GM19035 (cell line): ENCODE measurements at regions not wholly inside any gene's neighbourhood (a gene's known extent, or its start where the extent isn't known, plus 50 kb on each side); places are given as distances from the start of the nearest gene placed in this dataset.
"Not testable (repeated sequence)": the region's sequence is repeated elsewhere in the genome, so short reads cannot be mapped to it uniquely, and the experiment has no call there.

ENCODE experiments used
- ATAC-seq: cut with Tn5 transposase; IDR thresholded peaks from one replicate; pipeline ENCODE4 v1.9.1; 2021; ENCODE audit not compliant: unreplicated experiment

GRCh38 chrY:6685783-6686389, 224.6 kb upstream of the TBL1Y start:
- peak; percentile 93 for ATAC-seq

- ATAC-seq: peak; percentile 96
Measured at GRCh38 chrY:6701558-6702161, 208.8 kb upstream of the TBL1Y start.

GRCh38 chrY:6721443-6721842, 189.1 kb upstream of the TBL1Y start:
- ATAC-seq: not testable (repeated sequence)

DNA sequence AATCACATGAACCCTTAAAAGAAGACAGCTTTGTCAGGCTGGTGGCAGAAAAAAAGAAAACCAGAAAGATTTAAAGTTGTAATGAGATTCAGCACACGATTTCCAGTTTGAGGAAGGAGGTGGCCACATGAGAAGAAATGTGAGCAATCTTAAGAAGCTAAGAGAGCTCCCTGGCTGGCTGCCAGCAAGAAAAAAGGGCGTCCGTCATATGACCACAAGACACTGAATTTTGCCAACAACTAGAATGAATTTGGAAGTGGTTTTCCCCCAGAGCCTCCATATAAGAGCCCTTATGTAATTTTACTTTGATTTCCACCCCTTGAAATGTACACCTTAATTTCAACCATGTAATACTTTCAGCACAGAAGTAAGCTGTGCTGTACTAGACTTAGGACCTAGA, 163.3 kb upstream of the TBL1Y start:
- not testable (repeated sequence) for ATAC-seq

DNA sequence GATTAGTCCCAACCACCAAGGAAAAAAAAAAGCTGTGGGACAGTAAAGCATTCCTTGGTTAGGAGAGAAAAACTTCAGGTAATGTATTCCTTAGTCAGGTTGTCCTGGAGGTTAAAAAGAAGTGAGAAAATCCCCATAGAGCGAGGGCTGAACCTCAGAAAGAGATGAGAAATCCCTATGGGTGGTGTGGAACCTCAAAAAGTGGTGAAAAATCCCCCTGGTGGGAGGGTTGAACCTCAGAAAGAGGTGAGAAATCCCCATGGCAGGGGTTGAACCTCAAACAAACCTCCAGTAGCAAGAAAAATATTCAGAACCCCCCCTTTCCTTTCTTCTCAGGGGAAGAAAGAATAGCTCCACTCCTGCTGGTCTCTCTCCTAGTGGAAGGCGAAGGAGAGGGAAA, 128.2 kb upstream of the TBL1Y start:
- peak; percentile 52 for ATAC-seq

DNA sequence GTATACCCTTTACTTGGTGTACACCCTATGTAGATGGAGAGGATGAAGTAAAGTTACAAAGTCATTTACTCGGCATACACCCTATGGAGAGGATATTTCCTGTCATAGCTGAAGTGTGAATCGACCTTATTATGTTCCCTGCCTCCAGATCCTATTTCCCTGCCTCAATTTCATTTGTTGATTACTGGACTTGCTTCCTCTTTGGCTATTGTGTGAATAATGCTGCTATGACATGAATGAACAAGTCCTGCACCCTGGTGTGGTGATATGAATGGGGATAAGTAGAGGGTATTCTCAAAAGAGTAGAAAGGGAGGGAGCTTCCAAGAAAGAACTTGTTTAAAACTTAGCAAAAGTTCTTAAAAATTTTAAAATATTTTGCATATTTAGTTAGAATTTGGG, 123.5 kb upstream of the TBL1Y start:
- ATAC-seq: no peak

DNA sequence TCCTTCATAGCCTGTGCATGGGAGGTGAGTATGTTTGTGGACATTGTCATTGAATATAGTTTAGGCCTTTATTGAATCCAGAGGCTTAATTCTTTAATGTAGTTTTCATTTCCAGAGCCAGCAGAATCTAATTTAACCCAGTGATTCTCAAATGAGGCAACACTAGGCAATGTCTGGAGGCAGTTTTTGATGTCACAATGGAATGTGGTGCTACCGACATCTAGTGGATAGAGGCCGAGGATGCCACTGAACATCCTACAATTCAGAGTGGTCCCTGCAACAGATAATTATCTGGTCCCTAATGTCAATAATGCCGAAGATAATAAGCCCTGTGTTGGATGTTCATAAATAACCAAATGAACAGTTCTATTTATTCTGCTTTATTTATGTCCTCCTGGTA, 98.9 kb upstream of the TBL1Y start:
- no peak for ATAC-seq
